ENCODE measurements at regions not wholly inside any gene's neighbourhood (a gene's known extent, or its start where the extent isn't known, plus 50 kb on each side); places are given as distances from the start of the nearest gene placed in this dataset.
"Not testable (repeated sequence)": the region's sequence is repeated elsewhere in the genome, so short reads cannot be mapped to it uniquely, and the experiment has no call there.

DNA sequence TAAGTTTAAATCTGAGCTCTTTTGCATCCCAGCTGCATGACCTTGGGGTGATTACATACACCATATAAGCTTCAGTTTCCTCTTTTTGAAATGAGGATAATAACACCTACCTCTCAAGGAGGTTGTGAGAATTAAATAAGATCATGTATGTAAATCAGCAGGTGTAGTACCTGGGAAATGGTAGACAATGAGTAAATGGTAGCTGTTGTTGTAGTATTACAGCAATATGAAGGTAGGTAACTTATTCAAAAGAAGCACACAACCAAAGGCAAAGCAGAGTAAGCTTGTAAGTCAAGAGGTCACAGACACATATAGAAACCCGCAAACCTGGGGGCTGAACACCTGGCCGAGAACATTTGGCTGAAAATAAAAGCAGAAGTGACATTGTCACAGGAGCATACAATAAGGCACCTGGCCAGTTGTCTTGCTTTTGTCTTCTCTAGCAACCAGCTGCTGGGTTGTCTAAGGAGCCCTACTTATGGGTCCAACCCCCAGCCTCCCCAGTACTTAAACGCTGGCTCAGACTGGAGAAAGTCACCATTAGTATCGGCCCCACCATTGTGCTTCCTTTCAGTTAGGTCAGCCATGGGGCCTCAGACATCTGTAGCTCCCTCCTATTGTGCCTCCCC is 203.6 kb upstream of the MKLN1 start:
- DNase-seq (ENCODE audit: low read depth), result no peak
- H3K4me3 ChIP-seq (ENCODE audit: low read depth, low read length), result no peak overlapping the region

DNA sequence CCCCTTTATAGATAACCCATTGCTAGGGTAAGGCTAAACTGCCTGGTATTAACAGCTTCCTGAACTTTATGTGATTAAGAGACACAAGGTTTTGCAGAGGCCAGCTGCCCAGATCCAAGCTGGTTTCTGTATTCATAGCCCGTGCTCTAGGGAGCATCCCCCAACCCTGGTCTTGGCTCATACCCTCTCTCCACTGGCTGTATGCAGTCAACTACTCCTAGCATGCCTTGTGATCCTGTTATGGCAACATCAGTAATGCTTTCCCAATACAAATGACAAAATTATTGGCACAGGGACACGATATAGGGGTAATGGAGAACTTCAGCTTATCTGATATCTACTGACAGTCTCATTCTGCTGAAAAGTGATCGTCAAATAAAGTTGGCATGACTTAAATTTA is 202.8 kb upstream of the MKLN1 start:
- no peak for DNase-seq (ENCODE audit: low read depth)
- H3K4me3 ChIP-seq (ENCODE audit: low read depth, low read length), result no peak overlapping the region

DNA sequence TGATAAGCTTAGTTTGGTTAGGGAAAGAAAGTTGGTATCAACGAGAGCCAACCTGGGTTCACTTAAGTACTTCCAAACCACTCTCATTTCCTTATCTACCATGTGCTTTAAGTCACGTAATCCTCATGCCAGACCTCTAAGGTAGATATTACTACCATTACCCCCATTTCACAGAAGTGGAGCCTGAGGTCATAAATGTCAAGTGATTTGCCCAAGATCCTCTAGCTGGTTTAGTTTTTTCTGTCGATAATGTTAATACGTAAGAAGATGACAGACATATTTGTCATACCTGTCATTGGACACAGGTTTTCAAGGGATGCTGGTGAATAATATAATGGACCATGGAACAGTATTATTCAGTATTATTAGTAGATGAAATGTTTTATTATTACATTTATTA is 197.4 kb upstream of the MKLN1 start:
- no peak overlapping the region for H3K4me3 ChIP-seq (ENCODE audit: low read depth, low read length)
- no peak for DNase-seq (ENCODE audit: low read depth)

DNA sequence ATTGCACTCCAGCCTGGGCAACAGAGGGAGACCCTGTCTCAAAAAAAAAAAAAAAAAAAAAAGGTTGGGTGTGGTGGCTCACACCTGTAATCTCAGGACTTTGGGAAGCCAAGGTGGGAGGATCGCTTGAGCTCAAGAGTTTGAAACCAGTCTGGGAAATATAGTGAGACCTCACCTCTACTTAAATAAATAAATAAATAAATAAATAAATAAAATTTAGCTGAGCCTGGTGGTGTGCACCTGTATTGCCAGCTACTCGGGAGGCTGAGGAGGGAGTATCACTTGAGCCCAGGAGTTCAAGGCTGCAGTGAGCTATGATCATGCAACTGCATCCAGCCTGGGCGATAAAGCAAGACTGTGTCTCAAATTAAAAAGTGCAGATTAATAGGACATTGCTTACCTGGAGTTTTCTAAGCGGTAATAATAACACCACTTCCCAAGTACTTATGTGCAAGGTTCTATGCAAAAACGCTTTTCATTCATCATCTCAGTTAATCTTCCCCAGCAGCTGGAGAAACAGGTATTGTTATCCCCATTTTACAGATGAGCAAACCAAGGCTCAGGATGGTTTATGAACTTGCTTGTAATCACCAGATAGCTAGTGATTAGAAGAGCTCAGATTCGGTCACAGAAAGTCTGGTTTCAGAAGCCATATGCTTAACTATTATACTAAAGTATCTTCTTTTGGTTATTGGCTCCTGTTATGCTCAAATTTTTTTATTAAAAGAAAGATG is 196.5 kb upstream of the MKLN1 start:
- H3K4me3 ChIP-seq (ENCODE audit: low read depth, low read length), result no peak overlapping the region
- no peak for DNase-seq (ENCODE audit: low read depth)

DNA sequence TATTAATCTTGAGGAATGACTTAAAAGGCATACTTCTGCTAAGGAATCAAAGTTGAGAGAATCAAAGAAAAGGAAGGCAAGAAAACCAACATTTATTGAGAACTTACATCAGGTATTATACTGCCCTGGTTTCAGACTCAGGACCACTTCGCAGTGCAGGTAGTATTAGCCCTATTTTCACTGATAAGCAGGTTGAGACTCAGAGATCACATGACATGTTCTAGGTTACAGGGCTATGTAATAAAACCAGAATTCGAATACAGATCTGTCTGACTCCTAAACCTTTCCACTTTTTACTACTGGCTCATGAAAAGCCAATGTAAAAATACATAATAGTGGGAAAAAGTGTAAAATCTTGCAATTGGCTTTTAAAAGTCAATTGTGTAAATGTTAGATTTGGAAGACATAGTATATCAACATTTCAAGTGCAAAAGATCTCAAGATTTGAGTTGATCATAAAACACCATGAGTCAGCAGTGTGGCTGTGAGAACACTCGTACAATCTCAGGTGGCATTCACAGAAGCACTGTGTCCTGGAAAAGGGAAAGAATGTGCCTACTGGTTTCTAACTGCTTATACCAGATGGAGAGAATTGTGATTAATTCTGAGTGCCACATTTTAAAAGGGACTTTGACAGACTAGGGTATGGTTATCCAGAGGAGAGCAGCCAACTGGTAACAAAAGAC is 195.8 kb upstream of the MKLN1 start:
- no peak for DNase-seq (ENCODE audit: low read depth)
- no peak overlapping the region for H3K4me3 ChIP-seq (ENCODE audit: low read depth, low read length)

DNA sequence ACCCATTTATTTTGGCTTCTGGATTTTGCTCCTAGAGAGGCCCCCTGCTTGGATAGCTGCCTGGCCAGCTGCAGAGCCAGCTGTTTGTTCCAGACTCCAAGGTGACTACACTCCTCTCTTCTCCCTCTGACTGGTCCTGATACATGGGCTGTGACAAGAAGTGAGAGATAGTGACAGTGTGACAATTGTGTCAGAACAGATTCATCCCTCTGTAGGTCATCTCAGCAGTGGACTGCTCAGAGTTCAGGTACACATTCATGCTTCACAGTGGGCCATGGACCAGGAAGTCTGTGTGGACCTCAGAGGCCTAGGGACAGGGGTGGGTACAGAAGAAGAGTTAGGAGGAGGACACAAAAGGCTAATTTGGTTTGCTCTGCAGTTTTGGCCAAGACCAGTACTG is 188.2 kb upstream of the MKLN1 start:
- H3K4me3 ChIP-seq (ENCODE audit: low read depth, low read length), result no peak overlapping the region
- no peak for DNase-seq (ENCODE audit: low read depth)

DNA sequence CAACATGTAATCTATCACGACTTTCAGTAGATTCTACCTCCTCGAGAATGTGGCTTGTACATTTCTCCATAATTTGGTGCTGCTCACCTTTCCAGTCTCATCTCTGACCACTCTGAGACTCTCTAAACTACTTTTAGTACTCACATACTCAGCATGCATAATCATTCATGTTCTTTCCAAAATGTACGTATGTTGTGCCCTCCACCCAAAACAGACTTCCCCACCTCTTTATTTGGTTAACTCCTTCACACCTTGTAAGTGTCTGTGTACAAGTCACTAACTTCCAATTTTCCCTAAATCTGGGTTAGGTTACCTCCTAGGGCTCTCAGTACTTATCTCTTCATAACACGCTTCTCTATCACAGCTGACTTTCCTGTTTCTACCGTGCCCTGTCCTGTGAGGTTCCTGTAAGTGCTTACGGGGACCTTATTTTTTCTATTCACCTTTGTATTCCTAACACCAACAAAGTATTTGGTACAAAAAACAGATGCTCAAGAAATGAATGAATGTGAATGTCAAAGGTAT is 186.2 kb upstream of the MKLN1 start:
- no peak for DNase-seq (ENCODE audit: low read depth)
- H3K4me3 ChIP-seq (ENCODE audit: low read depth, low read length), result no peak overlapping the region

DNA sequence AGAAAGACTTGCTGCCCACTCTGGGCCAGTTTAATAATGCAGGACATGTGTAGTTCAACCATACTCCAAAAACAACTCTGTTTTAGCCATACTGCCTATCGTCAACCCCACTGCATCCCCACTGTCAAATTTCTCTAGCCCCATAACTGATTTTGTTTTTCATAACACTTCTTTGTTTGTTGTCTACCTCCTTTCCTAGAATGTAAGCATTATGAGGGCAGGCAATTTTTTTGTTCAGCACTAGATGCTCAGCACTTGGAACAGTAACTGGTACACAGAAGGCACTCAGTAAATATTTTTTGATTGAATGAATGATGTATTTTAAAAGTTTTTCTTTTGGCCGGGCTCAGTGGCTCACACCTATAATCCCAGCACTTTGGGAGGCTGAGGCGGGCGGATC is 183.8 kb upstream of the MKLN1 start:
- DNase-seq (ENCODE audit: low read depth), result no peak
- no peak overlapping the region for H3K4me3 ChIP-seq (ENCODE audit: low read depth, low read length)

DNA sequence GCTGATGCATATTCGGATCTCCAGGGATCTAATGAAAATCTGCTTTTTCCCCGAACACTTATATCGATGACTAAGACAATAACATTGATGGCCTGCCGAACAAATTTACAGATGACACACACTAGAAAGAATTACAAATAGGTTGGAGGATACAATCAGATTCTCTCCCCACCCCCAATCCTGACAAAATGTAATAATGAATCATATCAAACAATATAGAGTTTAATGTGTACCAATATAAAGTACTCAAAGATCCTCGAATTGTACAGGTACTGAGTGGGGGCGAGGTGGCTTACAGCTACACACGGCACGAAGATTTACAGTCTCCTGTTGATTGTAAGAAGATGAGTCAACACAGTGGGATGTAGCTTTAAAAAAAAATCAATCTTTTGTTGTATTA is 182.7 kb upstream of the MKLN1 start:
- DNase-seq (ENCODE audit: low read depth), result no peak
- H3K4me3 ChIP-seq (ENCODE audit: low read depth, low read length), result no peak overlapping the region

DNA sequence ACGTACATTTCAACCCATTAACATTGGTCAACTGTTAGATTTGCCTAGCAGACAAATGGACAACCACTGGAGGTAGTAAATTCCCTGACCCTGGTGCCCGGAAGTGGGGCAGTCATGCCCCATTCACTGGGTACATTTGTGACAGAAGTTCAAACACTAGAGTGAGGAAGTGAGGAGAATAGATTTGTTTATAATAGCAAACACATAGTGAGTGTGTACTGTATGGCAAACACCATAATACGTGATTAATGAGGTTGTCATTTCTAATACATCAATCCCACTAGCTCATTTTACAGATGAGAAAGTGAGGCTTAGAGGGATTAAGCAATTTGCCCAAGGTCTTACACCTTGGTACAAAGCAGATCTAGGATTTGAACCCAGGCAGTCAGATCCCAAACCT is 181.9 kb upstream of the MKLN1 start:
- no peak for DNase-seq (ENCODE audit: low read depth)
- no peak overlapping the region for H3K4me3 ChIP-seq (ENCODE audit: low read depth, low read length)

DNA sequence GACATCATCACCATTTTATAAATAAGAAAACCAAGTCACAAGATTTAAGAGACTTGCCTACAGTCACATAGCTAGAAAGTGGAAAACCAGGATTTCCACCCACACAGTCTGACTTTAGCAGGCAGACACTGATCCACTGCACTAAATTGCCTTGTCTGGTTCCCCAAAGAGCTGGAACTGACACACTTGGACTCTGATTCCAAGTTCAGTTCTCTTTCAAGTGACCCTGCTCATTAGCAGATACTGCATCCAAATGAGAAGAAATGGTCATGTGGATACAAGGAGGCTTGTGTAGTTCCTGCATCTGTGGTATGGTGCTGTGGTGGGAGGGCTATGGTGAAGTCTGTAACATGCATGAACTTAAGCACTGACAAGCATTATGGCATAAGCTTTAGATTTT is 180.1 kb upstream of the MKLN1 start:
- no peak for DNase-seq (ENCODE audit: low read depth)
- H3K4me3 ChIP-seq (ENCODE audit: low read depth, low read length), result no peak overlapping the region

DNA sequence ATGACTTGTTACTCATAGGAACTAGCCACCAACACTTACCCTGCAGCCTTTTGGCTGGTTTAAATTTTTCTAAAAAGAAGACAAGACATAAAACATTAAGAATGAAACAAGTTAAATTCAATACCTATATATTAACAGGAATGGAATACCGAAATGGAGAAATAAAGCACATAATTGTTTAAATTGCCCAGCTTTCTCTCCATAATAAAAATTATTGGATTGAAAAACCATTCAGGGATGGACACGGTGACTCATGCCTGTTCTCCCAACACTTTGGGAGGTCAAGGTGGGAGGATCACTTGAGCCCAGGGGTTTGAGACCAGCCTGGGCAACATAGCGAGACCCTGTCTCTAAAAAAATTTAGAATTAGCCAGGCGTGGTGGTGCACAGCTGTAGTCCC is 179.4 kb upstream of the MKLN1 start:
- no peak for DNase-seq (ENCODE audit: low read depth)
- H3K4me3 ChIP-seq (ENCODE audit: low read depth, low read length), result no peak overlapping the region

DNA sequence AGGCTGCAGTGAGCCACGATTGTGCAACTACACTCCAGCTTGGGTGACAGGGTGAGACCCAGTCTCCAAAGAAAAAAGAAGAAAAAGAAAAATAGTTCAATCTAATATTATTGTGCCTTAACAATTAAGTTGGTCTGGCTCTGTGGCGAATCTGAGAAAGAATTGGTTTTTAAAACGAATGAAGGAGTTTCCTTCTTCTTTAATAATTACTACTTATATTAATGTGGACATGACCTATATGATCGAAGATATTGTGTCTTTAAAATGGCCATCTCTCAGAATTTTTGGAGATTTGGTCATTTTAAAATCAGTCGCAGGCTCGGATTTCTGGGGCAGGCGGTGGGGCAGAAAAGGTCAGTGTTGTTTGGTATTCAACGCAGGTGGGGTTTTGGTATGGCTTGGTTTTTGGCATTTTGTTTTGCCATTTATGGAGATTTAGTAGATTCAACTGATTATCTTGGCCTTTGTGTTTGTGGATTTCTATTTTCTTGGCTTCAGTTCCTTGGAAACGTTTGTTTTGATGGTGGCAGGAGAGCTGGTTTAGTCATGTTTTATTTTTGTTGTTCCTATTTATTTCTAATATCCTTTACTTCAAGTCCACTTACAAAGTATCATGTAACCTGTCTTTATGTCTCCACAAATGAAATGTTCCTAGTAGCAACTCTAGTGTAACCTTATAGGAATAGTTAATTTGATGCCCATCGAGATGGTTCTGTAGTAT is 178.8 kb upstream of the MKLN1 start:
- DNase-seq (ENCODE audit: low read depth), result no peak
- H3K4me3 ChIP-seq (ENCODE audit: low read depth, low read length), result no peak overlapping the region

DNA sequence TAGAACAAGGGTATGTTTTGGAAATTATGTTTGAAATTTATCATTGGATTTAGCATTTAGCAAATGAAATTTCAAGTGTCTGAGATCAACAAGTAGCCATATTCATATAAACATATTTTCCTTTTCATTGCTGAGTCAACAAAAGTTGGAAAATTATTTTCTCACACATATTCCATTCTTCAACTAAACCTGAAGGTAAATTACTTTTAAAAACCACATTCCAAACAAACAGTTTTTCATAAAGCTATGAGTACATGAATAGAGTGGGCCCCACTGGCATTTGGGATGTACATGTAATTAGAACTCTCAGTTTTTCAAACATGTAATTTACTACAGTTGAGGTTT is 178.3 kb upstream of the MKLN1 start:
- H3K4me3 ChIP-seq (ENCODE audit: low read depth, low read length), result no peak overlapping the region
- no peak for DNase-seq (ENCODE audit: low read depth)

DNA sequence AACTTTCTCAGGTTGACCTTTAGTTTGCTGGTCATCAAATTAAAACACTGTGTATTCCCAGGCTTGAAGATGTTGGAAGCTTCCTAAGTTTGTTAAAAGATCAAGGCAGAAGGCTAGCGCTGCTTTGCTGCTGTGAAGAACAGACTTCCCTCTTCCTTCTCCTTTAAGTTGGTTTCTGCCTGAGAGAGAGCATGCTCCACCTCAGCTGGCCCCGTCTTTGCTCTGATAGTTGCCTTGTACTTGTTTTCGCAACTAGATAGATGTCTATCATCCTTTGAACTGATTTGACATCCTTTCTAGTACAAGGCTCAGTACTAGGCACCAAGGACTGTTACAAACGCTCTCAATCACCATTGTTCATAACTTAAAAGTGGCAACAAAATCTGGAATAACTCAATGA is 177.8 kb upstream of the MKLN1 start:
- H3K4me3 ChIP-seq (ENCODE audit: low read depth, low read length), result no peak overlapping the region
- no peak for DNase-seq (ENCODE audit: low read depth)

DNA sequence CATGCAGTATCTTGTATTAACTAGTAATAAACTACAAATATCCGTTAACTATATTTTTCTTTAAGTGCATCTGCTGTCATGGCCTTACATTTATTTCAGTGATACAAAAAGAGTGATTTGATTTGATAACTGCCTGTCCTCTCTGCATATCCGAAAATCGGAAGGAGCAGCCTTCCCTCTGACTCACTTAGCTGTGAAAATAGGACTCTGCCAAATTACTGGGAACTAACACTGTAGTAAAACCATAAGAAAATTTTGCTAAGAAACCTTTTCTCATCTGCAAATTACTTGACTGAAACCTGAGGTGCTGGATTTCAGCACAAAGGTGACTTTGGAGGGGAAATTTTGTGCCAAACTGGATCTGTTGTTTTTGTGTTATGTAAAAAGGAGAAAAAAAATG is 176.6 kb upstream of the MKLN1 start:
- H3K4me3 ChIP-seq (ENCODE audit: low read depth, low read length), result no peak overlapping the region
- no peak for DNase-seq (ENCODE audit: low read depth)

DNA sequence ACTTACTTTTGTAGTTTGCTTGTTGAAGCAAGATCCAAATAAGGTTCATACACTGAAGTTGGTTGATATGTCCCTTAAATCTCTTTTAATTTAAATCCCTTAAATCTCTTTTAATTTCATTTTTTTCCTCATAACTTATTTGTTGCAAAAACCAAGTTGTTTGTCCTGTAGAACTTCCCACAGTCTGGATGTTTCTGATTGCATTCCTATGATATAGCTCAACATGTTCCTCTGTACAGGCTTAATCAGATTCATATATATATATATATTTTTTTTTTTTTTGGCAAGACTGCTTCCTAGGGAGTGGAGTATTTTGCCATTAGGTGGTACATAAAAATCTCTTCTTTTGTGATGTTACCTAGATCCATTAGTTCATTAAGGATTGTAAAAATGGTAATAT is 174.9 kb upstream of the MKLN1 start:
- H3K4me3 ChIP-seq (ENCODE audit: low read depth, low read length), result no peak overlapping the region
- DNase-seq (ENCODE audit: low read depth), result no peak

DNA sequence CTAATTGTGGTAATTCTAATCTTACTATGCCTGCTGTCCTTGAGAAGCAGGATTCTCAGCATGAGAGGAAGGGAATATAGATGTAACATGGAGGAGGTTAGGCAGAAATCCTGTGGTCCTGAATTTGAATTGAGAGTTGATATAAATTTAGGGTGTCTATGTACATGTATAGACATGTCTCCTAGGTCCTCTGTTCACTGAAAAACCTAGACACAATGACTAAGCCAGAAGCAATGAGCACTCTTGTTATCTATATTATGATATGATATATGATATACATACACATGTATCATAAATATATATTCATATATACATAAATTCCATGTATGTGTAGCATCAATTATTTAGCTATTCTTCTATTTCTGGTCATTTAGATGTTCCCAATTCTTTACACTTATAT is 173.3 kb upstream of the MKLN1 start:
- no peak overlapping the region for H3K4me3 ChIP-seq (ENCODE audit: low read depth, low read length)
- no peak for DNase-seq (ENCODE audit: low read depth)

DNA sequence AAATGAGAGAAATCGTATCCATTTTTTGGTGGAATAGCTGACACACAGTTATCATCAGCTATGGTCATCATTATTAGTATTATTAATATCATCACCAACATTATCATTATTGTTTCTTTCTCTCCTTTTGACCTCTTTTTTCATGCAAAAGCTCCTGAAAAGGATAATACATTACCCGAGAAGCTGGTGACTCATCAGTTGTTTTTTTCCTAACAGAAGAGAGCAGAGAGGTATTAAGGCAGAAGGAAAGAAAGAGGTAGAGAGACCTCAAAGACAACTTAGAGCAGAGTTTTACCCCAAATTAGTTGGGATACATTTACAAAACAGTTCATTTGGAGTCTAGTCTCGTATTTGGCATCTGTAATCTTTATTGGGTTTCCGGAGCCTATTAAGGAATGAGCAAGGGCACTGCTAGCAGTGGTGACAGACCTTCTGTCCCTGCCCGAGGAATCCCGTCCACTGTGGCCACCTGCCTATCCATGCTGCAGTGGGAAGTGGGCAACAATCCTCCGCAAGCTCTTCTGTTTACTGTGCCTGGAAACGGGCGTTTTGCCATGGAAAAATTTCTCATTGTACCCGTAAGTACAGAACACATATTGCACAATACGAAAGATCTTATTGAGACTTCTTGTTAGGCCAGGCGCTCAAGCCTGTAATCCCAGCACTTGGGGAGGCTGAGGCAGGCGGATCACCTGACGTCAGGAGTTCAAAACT is 170.0 kb upstream of the MKLN1 start:
- H3K4me3 ChIP-seq (ENCODE audit: low read depth, low read length), result no peak overlapping the region
- no peak for DNase-seq (ENCODE audit: low read depth)

DNA sequence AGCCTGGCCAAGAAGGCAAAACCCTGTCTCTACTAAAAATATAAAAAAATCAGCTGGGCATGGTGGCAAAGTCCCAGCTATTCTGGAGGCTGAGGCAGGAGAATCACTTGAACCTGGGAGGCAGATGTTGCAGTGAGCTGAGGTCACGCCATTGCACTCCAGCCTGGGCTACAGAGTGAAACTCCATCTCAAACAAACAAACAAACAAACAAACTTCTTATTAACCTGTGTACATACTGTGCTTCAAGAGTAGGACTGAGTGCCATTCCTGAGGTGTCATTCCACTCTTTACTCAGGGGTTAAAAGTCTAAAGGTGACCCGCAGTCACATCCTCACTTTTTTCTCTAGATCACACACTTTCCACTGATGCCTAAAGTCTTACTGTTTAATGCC is 169.4 kb upstream of the MKLN1 start:
- not testable (repeated sequence) for H3K4me3 ChIP-seq (ENCODE audit: low read depth, low read length); DNase-seq (ENCODE audit: low read depth)

All from skeletal muscle cell (primary cell).